Fibroblast of peridontal ligament (primary cell): ENCODE measurements at regions not wholly inside any gene's neighbourhood (a gene's known extent, or its start where the extent isn't known, plus 50 kb on each side); places are given as distances from the start of the nearest gene placed in this dataset.

Experiments used
- DNase-seq: peaks from one replicate; pipeline ENCODE4 v3.0.0-alpha.2; 2010; ENCODE audit errors: extremely low read depth

DNA sequence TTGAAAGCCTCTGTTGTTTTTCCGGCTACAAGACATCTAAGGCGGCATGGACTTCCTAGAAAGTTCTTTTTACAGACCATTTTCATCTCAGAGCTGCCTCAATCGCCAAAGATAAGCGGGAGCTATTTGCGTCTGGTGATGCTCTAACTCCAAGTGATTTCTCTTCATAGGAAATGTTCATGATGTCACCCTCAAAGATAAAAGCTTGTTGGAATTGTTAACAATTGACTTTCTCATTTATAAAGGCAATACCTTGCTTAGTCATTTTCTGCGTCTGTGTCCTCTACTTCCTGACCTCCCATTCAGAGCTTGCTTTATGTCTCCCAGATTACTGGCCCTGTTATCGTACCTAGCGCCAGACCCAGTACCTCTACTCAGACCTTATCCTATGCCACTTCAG, 259.0 kb upstream of the G2E3 start:
- no peak for DNase-seq

DNA sequence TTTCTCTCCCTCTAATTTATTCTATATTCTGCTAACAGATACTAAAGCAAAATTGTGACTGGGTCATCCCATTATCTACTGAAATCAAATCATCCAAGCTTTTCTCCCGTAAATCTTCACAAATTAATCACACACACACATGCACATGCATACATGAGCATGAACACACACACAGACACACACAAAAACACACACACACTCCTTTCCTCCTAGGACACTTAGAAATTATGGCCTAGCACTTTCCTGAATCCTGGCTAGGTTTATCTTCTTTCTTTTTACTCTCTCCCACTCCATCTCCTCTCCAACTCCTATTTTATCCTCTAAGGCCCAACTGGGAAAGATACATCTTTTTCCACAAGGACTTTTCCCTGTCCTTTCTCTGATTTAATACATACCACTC, 255.6 kb upstream of the G2E3 start:
- no peak for DNase-seq

DNA sequence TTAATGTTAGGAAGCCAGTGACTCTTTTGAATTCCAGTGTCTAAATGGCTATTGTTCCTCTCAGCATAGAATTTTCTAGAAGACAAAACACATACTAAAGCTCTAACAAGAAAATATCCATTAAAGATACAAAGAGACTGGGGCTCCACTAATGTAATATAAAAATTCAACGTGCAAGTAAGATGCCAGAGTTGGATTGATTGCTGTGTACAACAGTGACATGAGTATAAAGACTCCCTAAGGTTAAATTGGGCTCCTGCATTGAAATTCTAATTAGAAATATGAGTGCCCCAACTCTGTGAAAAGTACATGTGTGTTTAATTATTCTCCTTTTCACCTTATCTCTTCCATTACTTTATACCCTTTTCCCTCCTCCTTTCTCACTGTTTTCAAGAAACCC, 253.6 kb upstream of the G2E3 start:
- DNase-seq = no peak

- DNase-seq = no peak
Measured at GRCh38 chr14:30309405-30309804, 249.6 kb upstream of the G2E3 start.

DNA sequence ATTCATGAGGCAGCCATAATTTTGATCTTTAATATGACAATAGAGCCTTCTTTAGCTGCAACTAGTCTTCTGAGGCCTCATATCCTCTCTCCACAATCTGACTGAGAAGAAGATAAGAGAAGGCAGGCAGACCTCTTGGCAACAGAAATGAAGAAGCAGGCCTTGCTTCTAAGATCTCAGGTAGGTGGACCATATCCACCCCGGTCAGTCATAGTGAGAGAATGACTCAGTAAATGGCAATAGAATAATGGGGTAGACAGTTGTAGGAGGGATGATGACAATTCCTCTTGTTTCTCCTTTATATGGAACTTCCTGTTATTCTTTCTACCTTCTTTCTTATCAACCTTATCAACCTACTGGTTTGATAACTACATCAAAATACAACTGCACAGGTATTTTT, 246.7 kb upstream of the G2E3 start:
- DNase-seq = no peak

- no peak for DNase-seq
Measured at GRCh38 chr14:30317729-30318128, 241.2 kb upstream of the G2E3 start.

DNA sequence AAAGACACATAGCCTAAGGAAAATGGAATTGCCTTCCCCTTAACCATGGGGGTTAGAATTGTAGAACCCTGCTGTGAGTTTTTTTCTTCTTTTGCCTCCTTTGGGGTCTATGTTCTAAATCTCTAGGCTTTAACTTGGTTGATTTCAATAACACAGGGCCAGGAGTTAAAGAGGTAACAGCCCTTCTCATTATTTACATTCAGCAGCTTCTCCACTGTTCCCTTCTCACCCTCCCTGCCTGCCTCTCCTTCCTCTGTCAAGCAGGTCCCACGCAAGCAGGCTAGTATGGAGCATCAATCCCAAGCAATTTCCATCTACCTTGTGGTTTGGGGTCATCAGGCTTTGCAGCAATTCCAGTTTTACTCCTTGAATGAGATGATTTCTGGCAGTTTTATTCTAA, 236.1 kb upstream of the G2E3 start:
- DNase-seq = no peak

- DNase-seq = no peak
Measured at GRCh38 chr14:30330033-30330432, 228.9 kb upstream of the G2E3 start.

- DNase-seq = no peak
Measured at GRCh38 chr14:30330445-30330844, 228.5 kb upstream of the G2E3 start.

DNA sequence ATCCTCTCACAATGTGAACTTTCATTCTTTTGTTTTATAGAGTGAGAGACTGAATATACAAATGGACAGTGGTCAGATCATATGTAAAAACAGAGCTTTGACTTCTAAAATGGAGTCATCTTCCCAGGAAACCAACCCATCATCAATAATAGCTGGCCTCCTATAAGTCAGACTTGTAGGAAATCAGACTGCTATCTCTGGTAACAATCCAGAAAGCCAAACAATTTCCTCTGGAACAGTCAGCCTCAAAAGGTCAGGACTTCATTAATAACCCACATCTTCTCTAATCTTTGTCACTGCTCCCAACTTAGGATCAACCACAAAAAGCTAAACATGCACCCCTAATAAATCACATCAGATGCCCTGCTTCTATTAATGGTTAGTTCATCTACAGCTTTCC, 227.9 kb upstream of the G2E3 start:
- DNase-seq = no peak

DNA sequence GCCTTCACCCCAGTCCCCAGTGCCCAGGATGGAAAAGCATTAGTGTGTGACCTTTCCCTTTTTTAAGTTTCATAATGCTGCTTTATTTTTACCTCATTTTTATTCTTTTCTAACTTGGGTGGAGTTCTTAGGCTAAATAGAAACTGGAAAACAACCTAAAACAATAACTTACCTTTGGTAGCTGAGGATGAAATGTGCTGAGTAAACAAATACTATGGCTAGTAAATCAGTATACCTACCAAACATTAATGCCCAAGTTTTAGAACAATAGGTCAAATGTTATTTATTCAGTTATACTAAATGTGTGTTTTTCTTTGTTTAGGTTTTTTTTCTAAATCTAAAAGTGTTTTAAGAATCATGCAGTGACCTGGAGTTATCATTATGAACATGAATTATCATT, 226.6 kb upstream of the G2E3 start:
- no peak for DNase-seq

GRCh38 chr14:30333934-30334333, 225.0 kb upstream of the G2E3 start:
- no peak for DNase-seq

DNA sequence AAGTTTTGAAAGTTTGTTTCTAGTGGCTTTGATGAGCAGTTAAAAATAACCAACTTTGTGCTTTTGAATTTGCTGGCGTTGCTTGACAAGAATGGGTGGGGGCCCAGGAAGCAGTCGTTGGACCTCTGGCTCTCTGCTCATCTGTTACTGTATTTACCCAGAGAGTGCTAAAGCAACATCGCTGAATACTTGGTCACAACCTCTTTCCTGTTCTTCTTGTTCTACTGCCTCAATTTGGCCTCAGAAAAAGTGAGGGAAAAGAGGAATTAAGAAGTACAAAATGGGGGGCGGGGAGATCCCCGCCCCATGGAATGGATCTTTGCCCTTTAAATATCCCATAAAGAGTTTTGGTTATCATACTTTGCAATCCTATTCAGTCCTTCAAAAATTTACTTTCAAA, 221.5 kb upstream of the G2E3 start:
- no peak for DNase-seq

- DNase-seq = no peak
Measured at GRCh38 chr14:30339311-30339901, 219.6 kb upstream of the G2E3 start.

GRCh38 chr14:30340495-30340894, 218.5 kb upstream of the G2E3 start:
- no peak for DNase-seq

DNA sequence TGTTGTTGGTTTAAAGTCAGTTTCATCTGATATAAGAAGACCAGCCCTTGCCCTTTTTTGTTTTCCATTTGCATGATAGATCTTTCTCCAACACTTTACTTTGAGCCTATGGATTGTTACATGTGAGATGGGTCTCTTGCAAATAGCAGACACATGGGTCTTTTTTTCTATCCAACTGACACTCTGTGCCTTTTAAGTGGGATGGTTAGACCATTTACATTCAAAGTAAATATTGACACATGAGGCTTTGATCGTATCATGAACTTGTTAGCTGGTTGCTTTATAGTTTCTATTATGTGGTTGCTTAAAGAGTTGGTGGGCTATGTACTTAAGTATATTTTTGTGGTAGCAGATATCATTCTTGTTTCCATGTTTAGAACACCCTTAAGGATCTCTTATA, 213.4 kb upstream of the G2E3 start:
- no peak for DNase-seq

DNA sequence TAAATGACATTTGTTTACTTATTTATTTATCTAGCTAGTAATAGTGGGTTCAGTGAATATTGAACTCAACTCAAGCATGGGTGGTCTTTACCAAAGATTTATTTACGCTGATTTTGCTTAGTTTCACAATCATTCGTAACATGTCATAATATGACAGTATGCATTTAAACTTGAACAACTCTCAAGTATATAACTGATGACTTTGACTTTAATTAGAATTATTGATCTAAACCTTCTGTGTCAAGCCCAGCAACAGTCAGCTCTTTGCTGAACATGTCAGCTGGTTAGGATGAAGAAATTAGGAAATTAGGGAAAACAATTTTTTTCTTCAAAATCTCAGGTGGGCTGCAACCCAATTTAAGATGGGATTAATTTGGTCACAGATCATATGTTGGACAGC, 210.5 kb upstream of the G2E3 start:
- DNase-seq = no peak

DNA sequence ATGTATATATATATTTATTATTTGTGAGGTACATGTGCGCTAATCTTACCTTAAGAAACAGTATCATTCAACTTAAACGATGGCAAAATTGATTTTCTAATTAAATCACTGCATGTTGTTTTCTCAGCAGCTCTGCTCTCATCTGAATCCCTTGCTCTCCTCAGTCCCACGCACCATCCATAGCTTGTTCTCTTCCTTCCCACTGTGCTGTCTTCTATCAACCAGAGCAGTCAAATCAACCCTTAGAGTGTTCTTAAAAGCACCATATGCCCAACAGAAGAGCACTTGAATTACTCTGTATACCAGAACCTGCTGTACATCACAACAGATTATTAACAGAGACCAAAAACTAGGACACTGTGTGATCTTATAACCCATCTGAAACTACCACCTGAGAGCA, 209.4 kb upstream of the G2E3 start:
- DNase-seq = no peak

DNA sequence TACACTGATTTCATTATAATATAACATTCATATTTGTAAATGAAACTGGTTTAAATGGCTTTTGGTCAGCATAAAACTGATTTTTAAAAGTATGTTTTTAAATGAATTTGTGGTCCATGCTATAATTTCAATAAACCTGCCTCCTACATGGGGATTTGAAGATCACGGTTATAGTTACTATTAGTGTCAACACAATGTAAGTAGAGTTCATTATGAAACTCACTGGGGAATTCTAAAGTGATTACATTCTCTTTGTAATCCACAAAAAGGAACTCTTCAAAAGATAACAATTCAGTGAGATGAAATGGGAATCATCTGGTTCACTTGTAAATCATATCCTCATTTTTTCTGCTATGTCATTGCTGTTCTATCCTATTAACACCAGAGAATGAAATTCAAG, 204.5 kb upstream of the G2E3 start:
- no peak for DNase-seq

GRCh38 chr14:30355431-30355913, 203.5 kb upstream of the G2E3 start:
- DNase-seq = no peak

GRCh38 chr14:30356438-30357202, 202.3 kb upstream of the G2E3 start:
- no peak for DNase-seq

DNA sequence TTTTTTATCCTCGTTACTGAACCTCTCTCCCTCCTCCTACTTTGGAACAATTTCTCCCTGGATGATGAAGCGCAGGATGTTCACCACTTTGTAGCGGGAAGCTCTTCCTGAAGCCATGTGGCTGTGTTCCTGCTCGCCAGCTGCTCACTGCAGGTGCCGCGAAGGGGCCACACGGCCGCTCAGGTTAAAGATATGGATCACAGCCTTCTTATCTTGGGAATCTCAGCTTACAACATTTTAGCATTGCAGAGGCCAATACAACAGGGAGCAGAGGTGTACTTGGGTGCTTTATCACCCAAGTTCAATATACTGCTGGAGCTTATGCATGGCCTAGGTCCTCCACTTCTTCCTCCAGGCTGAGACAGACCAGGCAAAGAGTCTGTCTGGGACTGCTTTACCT, 201.2 kb upstream of the G2E3 start:
- DNase-seq = no peak

GRCh38 chr14:30362369-30363218, 196.4 kb upstream of the G2E3 start:
- no peak for DNase-seq
